A549 (cell line): ENCODE measurements at regions not wholly inside any gene's neighbourhood (a gene's known extent, or its start where the extent isn't known, plus 50 kb on each side); places are given as distances from the start of the nearest gene placed in this dataset.

Experiments
- ATAC-seq, 2 experiments: fragments of 200-7000 bp in 1 of 2; fragments of >200 bp in 1 of 2; cut with Nextera tagmentation in 1 of 2; cut with Tn5 transposase in 1 of 2; 3 replicates each; pipeline versions ENCODE4 v1.8.0 to v1.9.1; 2018 to 2020; ENCODE audit warnings: mild to moderate bottlenecking in 1 of 2, moderate library complexity in 1 of 2
- CTCF ChIA-PET: fragments of 300-600 bp; sonication (Branson Sonifier 250); formaldehyde crosslinking; extraction: SDS; loops from one replicate; lab custom pipeline; 2021; ENCODE audit warnings: antibody characterized with exemption, inconsistent platforms; lab: Yijun Ruan, JAX
- POLR2A ChIA-PET: fragments of 350-600 bp; formaldehyde crosslinking; extraction: SDS; loops from one replicate; lab custom pipeline; 2021; ENCODE audit warnings: antibody characterized with exemption, inconsistent platforms; lab: Yijun Ruan, JAX
- DNase-seq, 2 experiments: peaks; one replicate each; pipeline versions ENCODE4 v3.0.0 to v3.0.0-alpha.2; 2011 to 2016; ENCODE audit warnings: low read depth in 1 of 2, low spot score in 1 of 2
- FAIRE-seq: peaks from 2 replicates; lab custom pipeline; 2011; peaks lifted over from hg19 to GRCh38; lab: Jason Lieb, UNC
- H3K27ac ChIP-seq, 2 experiments: fragments of >200 bp; sonication (Bioruptor Twin); formaldehyde crosslinking; 3 replicates each; pipeline ENCODE4 v1.5.1; 2016 to 2017
- H3K4me1 ChIP-seq: fragments of >200 bp; sonication (Bioruptor Twin); formaldehyde crosslinking; 3 replicates; pipeline ENCODE4 v1.6.1; 2016
- H3K4me2 ChIP-seq: fragments of >200 bp; sonication (Bioruptor Twin); formaldehyde crosslinking; 3 replicates; pipeline ENCODE4 v1.6.1; 2016
- H3K4me3 ChIP-seq: fragments of >200 bp; sonication (Bioruptor Twin); formaldehyde crosslinking; 3 replicates; pipeline ENCODE4 v1.5.1; 2016
- H3K9me3 ChIP-seq: fragments of >200 bp; sonication (Bioruptor Twin); formaldehyde crosslinking; 3 replicates; pipeline ENCODE4 v1.6.1; 2016
- BCL3 ChIP-seq: fragments of >200 bp; sonication (Bioruptor Twin); formaldehyde crosslinking; IDR thresholded peaks from 3 replicates; pipeline ENCODE4 v1.6.1; 2016
- BHLHE40 ChIP-seq: IDR thresholded peaks from 2 replicates; pipeline ENCODE4 v1.6.1; 2012; ENCODE audit warnings: low read depth, low read length, inconsistent platforms
- CBX2 ChIP-seq: fragments of 200-600 bp; sonication (generic); IDR thresholded peaks from 2 replicates; pipeline ENCODE4 v1.6.1; 2016; ENCODE audit warnings: low read depth, mild to moderate bottlenecking, borderline replicate concordance
- CBX8 ChIP-seq: fragments of 200-600 bp; sonication (generic); IDR thresholded peaks from 2 replicates; pipeline ENCODE4 v1.6.1; 2016
- EHF ChIP-seq: fragments of 250-450 bp; sonication (Bioruptor Pico); IDR thresholded peaks from 2 replicates; pipeline ENCODE4 v1.5.0; 2020; ENCODE audit warnings: mild to moderate bottlenecking
- EHMT2 ChIP-seq: fragments of 200-600 bp; sonication (generic); IDR thresholded peaks from 2 replicates; pipeline ENCODE4 v1.6.1; 2016; ENCODE audit warnings: antibody characterized with exemption, low read depth, mild to moderate bottlenecking, moderate library complexity
- FOSB ChIP-seq: fragments of 250-450 bp; sonication (Bioruptor Pico); IDR thresholded peaks from 2 replicates; pipeline ENCODE4 v1.5.0; 2020; ENCODE audit warnings: mild to moderate bottlenecking, moderate library complexity
- FOSL2 ChIP-seq, 2 experiments: fragments of 450-650 bp in 1 of 2; fragments of >200 bp in 1 of 2; sonication (Bioruptor Twin) in 1 of 2; formaldehyde crosslinking; IDR thresholded peaks; 2 replicates each; pipeline versions ENCODE4 v1.5.0 to v1.6.1; 2016 to 2020; ENCODE audit warnings: mild to moderate bottlenecking in 1 of 2, moderate library complexity in 1 of 2
- GATA3 ChIP-seq: IDR thresholded peaks from 2 replicates; pipeline ENCODE4 v1.6.1; 2012; ENCODE audit warnings: borderline replicate concordance
- HEYL ChIP-seq: fragments of 250-450 bp; sonication (Bioruptor Pico); IDR thresholded peaks from 2 replicates; pipeline ENCODE4 v1.8.0; 2021; ENCODE audit warnings: mild to moderate bottlenecking, moderate library complexity
- HOXA7 ChIP-seq: fragments of 250-450 bp; sonication (Bioruptor Pico); IDR thresholded peaks from 2 replicates; pipeline ENCODE4 v1.5.0; 2020; ENCODE audit warnings: mild to moderate bottlenecking, moderate library complexity
- HOXB13 ChIP-seq: fragments of 250-450 bp; sonication (Bioruptor Pico); IDR thresholded peaks from 2 replicates; pipeline ENCODE4 v1.5.0; 2020; ENCODE audit warnings: low read depth, mild to moderate bottlenecking, moderate library complexity
- JUN ChIP-seq, 2 experiments: fragments of >200 bp; sonication (Bioruptor Twin); formaldehyde crosslinking; IDR thresholded peaks; 2 replicates in 1 of 2; 3 replicates in 1 of 2; pipeline ENCODE4 v1.6.1; 2016 to 2017
- JUNB ChIP-seq: fragments of >200 bp; sonication (Bioruptor Twin); formaldehyde crosslinking; IDR thresholded peaks from 2 replicates; pipeline ENCODE4 v1.6.1; 2016
- KDM1A ChIP-seq: fragments of 200-600 bp; sonication (generic); IDR thresholded peaks from 2 replicates; pipeline ENCODE4 v1.6.1; 2016; ENCODE audit warnings: low read depth, mild to moderate bottlenecking
- MAFK ChIP-seq: fragments of 450-650 bp; IDR thresholded peaks from 2 replicates; pipeline ENCODE4 v1.6.1; 2014; ENCODE audit not compliant: partially characterized antibody
- MAZ ChIP-seq: fragments of 150-350 bp; IDR thresholded peaks from 2 replicates; pipeline ENCODE4 v1.6.1; 2014; ENCODE audit warnings: antibody characterized with exemption, low read depth, low read length, borderline replicate concordance
- MYC ChIP-seq: IDR thresholded peaks from 2 replicates; pipeline ENCODE4 v1.6.1; 2012; ENCODE audit warnings: mild to moderate bottlenecking, inconsistent platforms, low read length, improper control_type of control experiment, borderline replicate concordance
- NFE2L2 ChIP-seq: fragments of 150-350 bp; conservative IDR thresholded peaks from 2 replicates; pipeline ENCODE4 v1.6.1; 2014; ENCODE audit warnings: low read length
- PBX3 ChIP-seq: IDR thresholded peaks from 2 replicates; pipeline ENCODE4 v1.6.1; 2012
- PHF8 ChIP-seq: fragments of 200-600 bp; sonication (generic); IDR thresholded peaks from 2 replicates; pipeline ENCODE4 v1.6.1; 2016; ENCODE audit warnings: low read depth, mild to moderate bottlenecking, antibody characterized with exemption, moderate library complexity, borderline replicate concordance
- POLR2A ChIP-seq: IDR thresholded peaks from 2 replicates; pipeline ENCODE4 v1.6.1; 2012; ENCODE audit warnings: mild to moderate bottlenecking, low read length
- RAD21 ChIP-seq, 2 experiments: fragments of >200 bp in 1 of 2; sonication (Bioruptor Twin) in 1 of 2; formaldehyde crosslinking in 1 of 2; IDR thresholded peaks in 1 of 2; conservative IDR thresholded peaks in 1 of 2; 2 replicates in 1 of 2; 3 replicates in 1 of 2; pipeline ENCODE4 v1.6.1; 2012 to 2018; ENCODE audit warnings: inconsistent platforms in 1 of 2
- RARB ChIP-seq: fragments of 250-450 bp; sonication (Bioruptor Pico); IDR thresholded peaks from 2 replicates; pipeline ENCODE4 v1.8.0; 2021; ENCODE audit warnings: mild to moderate bottlenecking, moderate library complexity
- RCOR1 ChIP-seq: fragments of 150-350 bp; IDR thresholded peaks from 2 replicates; pipeline ENCODE4 v1.6.1; 2014; ENCODE audit warnings: antibody characterized with exemption, low read length, low read depth
- SMC3 ChIP-seq: fragments of >200 bp; sonication (Bioruptor Twin); formaldehyde crosslinking; IDR thresholded peaks from 3 replicates; pipeline ENCODE4 v1.6.1; 2018; ENCODE audit warnings: inconsistent platforms
- TP53 ChIP-seq: fragments of 250-450 bp; sonication (Bioruptor Pico); IDR thresholded peaks from 2 replicates; pipeline ENCODE4 v1.5.0; 2021; ENCODE audit warnings: mild to moderate bottlenecking, moderate library complexity
- ZC3H11A ChIP-seq: fragments of 450-650 bp; IDR thresholded peaks from 2 replicates; pipeline ENCODE4 v1.6.1; 2014; ENCODE audit warnings: antibody characterized with exemption, mild to moderate bottlenecking
- ZFP36 ChIP-seq: fragments of 450-650 bp; IDR thresholded peaks from 2 replicates; pipeline ENCODE4 v1.6.1; 2014; ENCODE audit warnings: borderline replicate concordance; ENCODE audit not compliant: partially characterized antibody
- ZNF302 ChIP-seq: fragments of 250-450 bp; sonication (Bioruptor Pico); IDR thresholded peaks from 2 replicates; pipeline ENCODE4 v1.9.0; 2021; ENCODE audit warnings: inconsistent platforms, mild to moderate bottlenecking, moderate library complexity
- ZSCAN20 ChIP-seq: fragments of 250-450 bp; sonication (Bioruptor Pico); IDR thresholded peaks from 2 replicates; pipeline ENCODE4 v1.8.0; 2022; ENCODE audit warnings: mild to moderate bottlenecking, moderate library complexity
- WGBS: methylation state at CpG from one replicate; pipeline ENCODE4 v1.1.6; 2017; ENCODE audit errors: missing lambda C conversion rate; 5-methylcytosine and 5-hydroxymethylcytosine counted together
- TF ChIP-seq, protein P1 (sequence below): fragments of >200 bp; sonication (Bioruptor Twin); formaldehyde crosslinking; IDR thresholded peaks from 2 replicates; pipeline ENCODE4 v1.6.1; 2016
- TF ChIP-seq, protein P2 (sequence below): fragments of 450-650 bp; IDR thresholded peaks from 2 replicates; pipeline ENCODE4 v1.6.1; 2014; ENCODE audit warnings: antibody characterized with exemption

GRCh38 chr2:128981353-128981752 is 662.7 kb upstream of the HS6ST1 start:
- Histone ChIP-seq H3K9me3 (no peaks in the 10 kb centered on the region), H3K4me3 (no peak overlapping the region), H3K4me2 (no peak overlapping the region), H3K4me1 (no peaks in the 10 kb centered on the region), H3K27ac (no peak overlapping the region)
- 12% methylated on average over 5 of the region's 5 CpGs for WGBS
- CTCF ChIA-PET = no interaction called here
- TF ChIP-seq, protein P1, sequence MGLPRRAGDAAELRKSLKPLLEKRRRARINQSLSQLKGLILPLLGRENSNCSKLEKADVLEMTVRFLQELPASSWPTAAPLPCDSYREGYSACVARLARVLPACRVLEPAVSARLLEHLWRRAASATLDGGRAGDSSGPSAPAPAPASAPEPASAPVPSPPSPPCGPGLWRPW = no peak
- TF ChIP-seq RCOR1 (no peak), BCL3 (no peak), RARB (CRISPR knock-in tag) (no peak), POLR2A (no peak), SMC3 (no peak), HOXB13 (CRISPR knock-in tag) (no peak), KDM1A (no peak), BHLHE40 (no peak), RAD21 (conservative IDR thresholded peaks at IDR 0.05 in 1 of 2, IDR thresholded peaks at IDR 0.05 in 1 of 2) (no peak), GATA3 (no peak), PHF8 (no peak), ZC3H11A (no peak), NFE2L2 (no peak), CBX8 (no peak), ZNF302 (CRISPR knock-in tag) (no peak), ZSCAN20 (CRISPR knock-in tag) (no peak), HEYL (CRISPR knock-in tag) (no peak)
- TF ChIP-seq, protein P2, sequence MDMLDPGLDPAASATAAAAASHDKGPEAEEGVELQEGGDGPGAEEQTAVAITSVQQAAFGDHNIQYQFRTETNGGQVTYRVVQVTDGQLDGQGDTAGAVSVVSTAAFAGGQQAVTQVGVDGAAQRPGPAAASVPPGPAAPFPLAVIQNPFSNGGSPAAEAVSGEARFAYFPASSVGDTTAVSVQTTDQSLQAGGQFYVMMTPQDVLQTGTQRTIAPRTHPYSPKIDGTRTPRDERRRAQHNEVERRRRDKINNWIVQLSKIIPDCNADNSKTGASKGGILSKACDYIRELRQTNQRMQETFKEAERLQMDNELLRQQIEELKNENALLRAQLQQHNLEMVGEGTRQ = no peak
- FAIRE-seq = no peak
- POLR2A ChIA-PET = no interaction called here
- no peak for DNase-seq
- ATAC-seq = no peak

- Histone ChIP-seq H3K9me3 (no peaks in the 10 kb centered on the region), H3K4me2 (no peak overlapping the region), H3K4me3 (no peak overlapping the region), H3K4me1 (no peaks in the 10 kb centered on the region), H3K27ac (no peak overlapping the region)
- FAIRE-seq (no peak), ATAC-seq (no peak), DNase-seq (no peak)
- TF ChIP-seq CBX8 (no peak), HOXA7 (CRISPR knock-in tag) (no peak), RCOR1 (no peak), ZFP36 (no peak), CBX2 (no peak), MAFK (no peak), RAD21 (conservative IDR thresholded peaks at IDR 0.05 in 1 of 2, IDR thresholded peaks at IDR 0.05 in 1 of 2) (no peak), TP53 (CRISPR knock-in tag) (no peak), FOSL2 (IDR thresholded peaks at IDR 0.05) (no peak), FOSL2 (CRISPR knock-in tag; IDR thresholded peaks at IDR 0.05) (no peak), FOSB (CRISPR knock-in tag) (no peak), HOXB13 (CRISPR knock-in tag) (no peak), PBX3 (no peak), EHMT2 (no peak), MYC (no peak), JUN (IDR thresholded peaks at IDR 0.05) (no peak), EHF (no peak), JUNB (no peak), MAZ (no peak)
- WGBS = 15% methylated on average over 4 of the region's 5 CpGs
- ChIA-PET CTCF (no interaction called here), POLR2A (no interaction called here)
Observed at GRCh38 chr2:128982001-128982400, 663.3 kb upstream of the HS6ST1 start.
